NT2/D1 (cell line): ENCODE measurements at regions not wholly inside any gene's neighbourhood (a gene's known extent, or its start where the extent isn't known, plus 50 kb on each side); places are given as distances from the start of the nearest gene placed in this dataset.

Experiments used
- DNase-seq: peaks from one replicate; pipeline ENCODE4 v3.0.0-alpha.2; 2011; ENCODE audit warnings: low read depth, low spot score
- H3K27me3 ChIP-seq: 2 replicates; pipeline ENCODE4 v1.6.0; 2011; ENCODE audit warnings: mild to moderate bottlenecking; ENCODE audit not compliant: insufficient read length, insufficient read depth
- H3K36me3 ChIP-seq: 2 replicates; pipeline ENCODE4 v1.6.1; 2011; ENCODE audit warnings: mild to moderate bottlenecking, low read length, mixed read lengths; ENCODE audit not compliant: insufficient read depth, insufficient read length
- H3K4me1 ChIP-seq: 2 replicates; pipeline ENCODE4 v1.5.1; 2011; ENCODE audit not compliant: insufficient read depth, insufficient read length
- H3K4me3 ChIP-seq: 2 replicates; pipeline ENCODE4 v1.5.1; 2011; ENCODE audit warnings: low read depth; ENCODE audit not compliant: insufficient read length
- H3K9ac ChIP-seq: 2 replicates; pipeline ENCODE4 v1.6.0; 2011; ENCODE audit warnings: low read depth; ENCODE audit not compliant: insufficient read length
- H3K9me3 ChIP-seq: 2 replicates; pipeline ENCODE4 v1.5.1; 2011; ENCODE audit warnings: mild to moderate bottlenecking, low read length; ENCODE audit not compliant: insufficient read depth
- SUZ12 ChIP-seq: IDR thresholded peaks from 2 replicates; pipeline ENCODE4 v1.6.1; 2011; ENCODE audit not compliant: insufficient read length, insufficient read depth; ENCODE audit errors: extremely low read depth
- YY1 ChIP-seq: IDR thresholded peaks from 2 replicates; pipeline ENCODE4 v1.6.1; 2011; ENCODE audit not compliant: insufficient read length, insufficient read depth
- ZNF274 ChIP-seq: IDR thresholded peaks from 2 replicates; pipeline ENCODE4 v1.6.1; 2011; ENCODE audit warnings: mild to moderate bottlenecking, low read depth, low read length

GRCh38 chr9:89249001-89249400, 62.0 kb upstream of the CKS2 start:
- Histone ChIP-seq H3K9ac (no peak overlapping the region), H3K4me1 (no peaks in the 10 kb centered on the region), H3K9me3 (peaks cover 6% of the 10 kb centered on the region; the same call in 1 of the 2 replicates), H3K36me3 (no peaks in the 10 kb centered on the region), H3K4me3 (no peak overlapping the region), H3K27me3 (no peaks in the 10 kb centered on the region)
- no peak for DNase-seq
- TF ChIP-seq ZNF274 (no peak), SUZ12 (no peak), YY1 (no peak)

- Histone ChIP-seq H3K27me3 (no peaks in the 10 kb centered on the region), H3K9ac (no peak overlapping the region), H3K36me3 (no peaks in the 10 kb centered on the region), H3K4me3 (no peak overlapping the region), H3K4me1 (peaks cover 4% of the 10 kb centered on the region), H3K9me3 (peaks cover 6% of the 10 kb centered on the region; the same call in 1 of the 2 replicates)
- DNase-seq = no peak
- no peak for TF ChIP-seq ZNF274
- no peak for TF ChIP-seq SUZ12
- no peak for TF ChIP-seq YY1
Measured at GRCh38 chr9:89252651-89253267, 58.2 kb upstream of the CKS2 start.

GRCh38 chr9:89254058-89254772, 56.8 kb upstream of the CKS2 start:
- DNase-seq = no peak
- Histone ChIP-seq H3K4me3 (peak overlapping the region; percentile 2), H3K36me3 (no peaks in the 10 kb centered on the region), H3K9ac (no peak overlapping the region), H3K4me1 (peaks cover 4% of the 10 kb centered on the region), H3K27me3 (no peaks in the 10 kb centered on the region), H3K9me3 (peaks cover 6% of the 10 kb centered on the region; the same call in 1 of the 2 replicates)
- no peak for TF ChIP-seq ZNF274

GRCh38 chr9:89254773-89255125, 56.2 kb upstream of the CKS2 start:
- TF ChIP-seq SUZ12 = no peak
- no peak for TF ChIP-seq ZNF274
- no peak for TF ChIP-seq YY1
- no peak for DNase-seq

GRCh38 chr9:89256225-89256624, 54.8 kb upstream of the CKS2 start:
- Histone ChIP-seq H3K4me3 (no peak overlapping the region), H3K9me3 (peaks cover 6% of the 10 kb centered on the region; the same call in 1 of the 2 replicates), H3K27me3 (no peaks in the 10 kb centered on the region), H3K9ac (no peak overlapping the region), H3K4me1 (peaks cover 4% of the 10 kb centered on the region), H3K36me3 (no peaks in the 10 kb centered on the region)
- no peak for DNase-seq
- TF ChIP-seq ZNF274 (no peak), YY1 (no peak), SUZ12 (no peak)

More at GRCh38 chr9:89254773-89255125, 56.2 kb upstream of the CKS2 start:
- Histone ChIP-seq H3K4me1 (peaks cover 4% of the 10 kb centered on the region), H3K36me3 (no peaks in the 10 kb centered on the region), H3K9me3 (peaks cover 6% of the 10 kb centered on the region; the same call in 1 of the 2 replicates), H3K4me3 (no peak overlapping the region), H3K27me3 (no peaks in the 10 kb centered on the region), H3K9ac (no peak overlapping the region)

- Histone ChIP-seq H3K36me3 (no peaks in the 10 kb centered on the region), H3K9me3 (peaks cover 6% of the 10 kb centered on the region; the same call in 1 of the 2 replicates), H3K27me3 (no peaks in the 10 kb centered on the region), H3K4me1 (peaks cover 4% of the 10 kb centered on the region), H3K4me3 (no peak overlapping the region), H3K9ac (no peak overlapping the region)
- no peak for DNase-seq
- no peak for TF ChIP-seq ZNF274
- no peak for TF ChIP-seq YY1
- no peak for TF ChIP-seq SUZ12
Measured at GRCh38 chr9:89256642-89257041, 54.4 kb upstream of the CKS2 start.

- no peaks in the 10 kb centered on the region for H3K9me3 ChIP-seq
- no peaks in the 10 kb centered on the region for H3K27me3 ChIP-seq
- DNase-seq = no peak
- no peak overlapping the region for H3K9ac ChIP-seq
- no peaks in the 10 kb centered on the region for H3K4me1 ChIP-seq
- H3K36me3 ChIP-seq = no peaks in the 10 kb centered on the region
- no peak overlapping the region for H3K4me3 ChIP-seq
- TF ChIP-seq YY1 (no peak), SUZ12 (no peak), ZNF274 (no peak)
Measured at GRCh38 chr9:89260525-89260924, 50.5 kb upstream of the CKS2 start.
